ENCODE measurements at regions not wholly inside any gene's neighbourhood (a gene's known extent, or its start where the extent isn't known, plus 50 kb on each side); places are given as distances from the start of the nearest gene placed in this dataset.
A peak's percentile ranks its signal among the peaks of the same experiment; 100 is the strongest.

- no peak for TF ChIP-seq CTCF (conservative IDR thresholded peaks at IDR 0.05; ENCODE audit: low read depth, low read length)
- TF ChIP-seq EZH2 (IDR thresholded peaks at IDR 0.05; ENCODE audit: borderline replicate concordance, low read depth, low read length, poor library complexity, severe bottlenecking) = no peak
- Histone ChIP-seq H3K9me3 (ENCODE audit: low read depth, low read length, poor library complexity, severe bottlenecking) (no peaks in the 10 kb centered on the region), H3K27me3 (replicated peaks; ENCODE audit: insufficient read depth, low read depth, low read length, poor library complexity) (peaks cover 16% of the 10 kb centered on the region), H3K27ac (ENCODE audit: low read depth, low read length, poor library complexity, severe bottlenecking) (no peak overlapping the region), H3K4me3 (ENCODE audit: low read depth, low read length, poor library complexity, severe bottlenecking) (peak overlapping the region; percentile 28), H3K4me1 (ENCODE audit: insufficient read depth, low read length, poor library complexity, severe bottlenecking) (no peaks in the 10 kb centered on the region), H3K36me3 (ENCODE audit: insufficient read depth, low read length, poor library complexity, severe bottlenecking) (no peaks in the 10 kb centered on the region)
- BruUV-seq (replicated peaks) = no TSS peak
- CTCF ChIA-PET = no interaction called here
- peak; percentile 35 for DNase-seq (ENCODE audit: low spot score)
- POLR2A ChIA-PET (ENCODE audit: low non-redundant PET) = no interaction called here
- intact Hi-C loops (cut with micrococcal nuclease; ENCODE audit: unreplicated experiment) = no loop called here
Observed at GRCh38 chr6:87968435-87969278, 79.0 kb upstream of the SPACA1 start.

- Histone ChIP-seq H3K9me3 (ENCODE audit: low read depth, low read length, poor library complexity, severe bottlenecking) (no peaks in the 10 kb centered on the region), H3K4me3 (ENCODE audit: low read depth, low read length, poor library complexity, severe bottlenecking) (no peak overlapping the region), H3K27me3 (replicated peaks; ENCODE audit: insufficient read depth, low read depth, low read length, poor library complexity) (peaks cover 16% of the 10 kb centered on the region), H3K4me1 (ENCODE audit: insufficient read depth, low read length, poor library complexity, severe bottlenecking) (no peaks in the 10 kb centered on the region), H3K27ac (ENCODE audit: low read depth, low read length, poor library complexity, severe bottlenecking) (no peak overlapping the region), H3K36me3 (ENCODE audit: insufficient read depth, low read length, poor library complexity, severe bottlenecking) (no peaks in the 10 kb centered on the region)
- no peak for DNase-seq (ENCODE audit: low spot score)
- TF ChIP-seq CTCF (conservative IDR thresholded peaks at IDR 0.05; ENCODE audit: low read depth, low read length) (no peak), EZH2 (IDR thresholded peaks at IDR 0.05; ENCODE audit: borderline replicate concordance, low read depth, low read length, poor library complexity, severe bottlenecking) (no peak)
- intact Hi-C loops (cut with micrococcal nuclease; ENCODE audit: unreplicated experiment) = no loop called here
- POLR2A ChIA-PET (ENCODE audit: low non-redundant PET) = no interaction called here
- CTCF ChIA-PET = no interaction called here
- no TSS peak for BruUV-seq (replicated peaks)
Observed at GRCh38 chr6:87965806-87966205, 81.8 kb upstream of the SPACA1 start.

- H3K9me3 ChIP-seq (ENCODE audit: low read depth, low read length, poor library complexity, severe bottlenecking) = no peaks in the 10 kb centered on the region
- H3K27ac ChIP-seq (ENCODE audit: low read depth, low read length, poor library complexity, severe bottlenecking) = no peak overlapping the region
- ChIA-PET CTCF (no interaction called here), POLR2A (ENCODE audit: low non-redundant PET) (no interaction called here)
- DNase-seq (ENCODE audit: low spot score) = no peak
- no TSS peak for BruUV-seq (replicated peaks)
- intact Hi-C loops (cut with micrococcal nuclease; ENCODE audit: unreplicated experiment) = no loop called here
- H3K4me1 ChIP-seq (ENCODE audit: insufficient read depth, low read length, poor library complexity, severe bottlenecking) = no peaks in the 10 kb centered on the region
- H3K27me3 ChIP-seq (replicated peaks; ENCODE audit: insufficient read depth, low read depth, low read length, poor library complexity) = peaks cover 13% of the 10 kb centered on the region
- TF ChIP-seq CTCF (conservative IDR thresholded peaks at IDR 0.05; ENCODE audit: low read depth, low read length) (no peak), EZH2 (IDR thresholded peaks at IDR 0.05; ENCODE audit: borderline replicate concordance, low read depth, low read length, poor library complexity, severe bottlenecking) (no peak)
- H3K36me3 ChIP-seq (ENCODE audit: insufficient read depth, low read length, poor library complexity, severe bottlenecking) = no peaks in the 10 kb centered on the region
- H3K4me3 ChIP-seq (ENCODE audit: low read depth, low read length, poor library complexity, severe bottlenecking) = no peak overlapping the region
Observed at GRCh38 chr6:87959083-87959482, 88.6 kb upstream of the SPACA1 start.
